ENCODE measurements at regions not wholly inside any gene's neighbourhood (a gene's known extent, or its start where the extent isn't known, plus 50 kb on each side); places are given as distances from the start of the nearest gene placed in this dataset.

GRCh38 chr9:91134608-91135007 is 227.1 kb downstream of the AUH start:
- no peak for TF ChIP-seq CTCF (IDR thresholded peaks at IDR 0.05; ENCODE audit: low read depth, low read length)
- H3K4me3 ChIP-seq (ENCODE audit: low read depth, low read length), result no peak overlapping the region
- no peaks in the 10 kb centered on the region for H3K9me3 ChIP-seq (ENCODE audit: control insufficient read depth, insufficient read depth, low read length)
- CTCF ChIA-PET, result no interaction called here
- POLR2A ChIA-PET, result no interaction called here
- no peaks in the 10 kb centered on the region for H3K27me3 ChIP-seq (ENCODE audit: control insufficient read depth, insufficient read depth, low read length)
- no peak for DNase-seq (ENCODE audit: low read depth, low spot score)
- no peak overlapping the region for H3K27ac ChIP-seq (ENCODE audit: low read depth, low read length)

DNA sequence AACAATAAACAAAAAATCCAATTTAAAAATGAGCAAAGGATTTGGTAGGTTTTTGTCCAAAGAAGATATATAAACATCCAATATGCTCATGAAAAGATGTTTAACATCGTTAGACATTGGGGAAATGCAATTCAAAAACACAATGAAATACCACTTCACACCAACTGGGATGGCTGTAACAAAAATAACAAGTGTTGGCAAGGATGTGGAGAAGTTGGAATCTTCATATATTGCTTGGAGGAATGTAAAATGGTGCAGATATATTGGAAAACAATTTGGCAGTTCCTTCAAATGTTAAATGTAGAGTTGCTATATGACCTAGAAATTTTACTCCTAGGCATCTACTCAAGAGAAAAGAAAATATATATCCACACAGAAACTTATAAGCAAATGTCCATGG is 224.3 kb downstream of the AUH start:
- no peak for DNase-seq (ENCODE audit: low read depth, low spot score)
- ChIA-PET POLR2A (no interaction called here), CTCF (no interaction called here)
- Histone ChIP-seq H3K27me3 (ENCODE audit: control insufficient read depth, insufficient read depth, low read length) (no peaks in the 10 kb centered on the region), H3K9me3 (ENCODE audit: control insufficient read depth, insufficient read depth, low read length) (no peaks in the 10 kb centered on the region), H3K4me3 (ENCODE audit: low read depth, low read length) (no peak overlapping the region), H3K27ac (ENCODE audit: low read depth, low read length) (no peak overlapping the region)
- TF ChIP-seq CTCF (IDR thresholded peaks at IDR 0.05; ENCODE audit: low read depth, low read length), result no peak

DNA sequence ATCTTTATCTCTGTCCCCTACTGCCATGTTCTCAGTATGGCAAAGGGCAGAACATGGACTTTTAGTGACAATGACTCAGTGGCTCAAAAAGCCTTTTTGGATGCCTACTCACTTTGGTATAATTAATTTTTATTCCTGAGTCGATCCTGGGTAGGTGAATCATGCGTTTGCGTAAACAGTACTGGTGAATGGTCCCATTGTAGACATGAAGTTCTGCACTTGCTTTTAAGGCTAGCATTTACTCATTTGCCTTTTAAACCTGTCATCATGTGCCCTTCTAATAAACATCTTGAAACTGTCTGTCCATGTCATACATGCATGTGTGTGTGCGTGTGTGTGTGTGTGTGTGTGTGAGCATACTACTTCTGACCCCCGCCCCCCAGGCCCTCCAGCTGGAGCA is 223.0 kb downstream of the AUH start:
- DNase-seq (ENCODE audit: low read depth, low spot score), result peak; percentile 45
- CTCF ChIA-PET, result interaction anchor here (1.3 to 1.4 kb wide), 2 partner anchors 24 to 288 kb away, joined by 3 to 4 read pairs; no protein-coding TSS in a partner anchor
- POLR2A ChIA-PET, result no interaction called here
- no peak overlapping the region for H3K27ac ChIP-seq (ENCODE audit: low read depth, low read length)
- H3K4me3 ChIP-seq (ENCODE audit: low read depth, low read length), result no peak overlapping the region
- H3K9me3 ChIP-seq (ENCODE audit: control insufficient read depth, insufficient read depth, low read length), result no peaks in the 10 kb centered on the region
- TF ChIP-seq CTCF (IDR thresholded peaks at IDR 0.05; ENCODE audit: low read depth, low read length), result no peak
- H3K27me3 ChIP-seq (ENCODE audit: control insufficient read depth, insufficient read depth, low read length), result no peaks in the 10 kb centered on the region

DNA sequence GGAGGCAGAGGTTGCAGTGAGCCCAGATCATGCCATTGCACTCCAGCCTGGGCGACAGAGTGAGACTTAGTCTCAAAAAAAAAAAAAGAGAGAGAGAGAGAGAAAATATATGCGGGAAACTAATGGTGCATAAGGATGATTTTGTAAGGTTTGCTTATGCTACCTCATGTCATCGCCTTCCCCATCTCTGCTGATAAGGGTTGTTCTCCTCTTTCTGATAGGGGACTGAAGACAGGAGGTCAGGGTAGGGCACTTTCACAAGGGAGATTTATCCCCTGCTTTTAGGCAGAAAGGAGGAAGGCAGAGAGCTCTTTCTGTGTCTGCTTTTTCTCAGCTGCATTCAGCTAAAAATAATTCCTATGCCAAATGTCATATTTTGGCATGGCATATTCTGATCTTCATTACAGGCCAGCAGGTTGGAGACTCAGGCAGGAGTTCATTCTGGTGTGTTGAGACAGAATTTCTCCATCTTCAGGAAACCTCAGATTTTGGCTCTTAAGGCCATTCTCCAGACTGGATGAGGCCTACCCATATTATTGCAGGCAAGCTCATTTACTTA is 220.2 kb downstream of the AUH start:
- H3K4me3 ChIP-seq (ENCODE audit: low read depth, low read length), result no peak overlapping the region
- no peak for DNase-seq (ENCODE audit: low read depth, low spot score)
- no peak for TF ChIP-seq CTCF (IDR thresholded peaks at IDR 0.05; ENCODE audit: low read depth, low read length)
- POLR2A ChIA-PET, result no interaction called here
- H3K27ac ChIP-seq (ENCODE audit: low read depth, low read length), result no peak overlapping the region
- no peaks in the 10 kb centered on the region for H3K27me3 ChIP-seq (ENCODE audit: control insufficient read depth, insufficient read depth, low read length)
- peaks cover 5% of the 10 kb centered on the region for H3K9me3 ChIP-seq (ENCODE audit: control insufficient read depth, insufficient read depth, low read length)
- CTCF ChIA-PET, result no interaction called here

- ChIA-PET POLR2A (no interaction called here), CTCF (no interaction called here)
- Histone ChIP-seq H3K27me3 (ENCODE audit: control insufficient read depth, insufficient read depth, low read length) (no peaks in the 10 kb centered on the region), H3K27ac (ENCODE audit: low read depth, low read length) (no peak overlapping the region), H3K9me3 (ENCODE audit: control insufficient read depth, insufficient read depth, low read length) (peaks cover 5% of the 10 kb centered on the region), H3K4me3 (ENCODE audit: low read depth, low read length) (no peak overlapping the region)
- DNase-seq (ENCODE audit: low read depth, low spot score), result no peak
- TF ChIP-seq CTCF (IDR thresholded peaks at IDR 0.05; ENCODE audit: low read depth, low read length), result no peak
These were observed 218.6 kb downstream of the AUH start for GRCh38 chr9:91143162-91143561.

Measured in AG04450 (cell line).